ENCODE measurements at regions not wholly inside any gene's neighbourhood (a gene's known extent, or its start where the extent isn't known, plus 50 kb on each side); places are given as distances from the start of the nearest gene placed in this dataset.
A peak's percentile ranks its signal among the peaks of the same experiment; 100 is the strongest.

GRCh38 chr9:32069169-32069813, 315.2 kb upstream of the ACO1 start:
- TF ChIP-seq CTCF (IDR thresholded peaks at IDR 0.05) = peak; percentile 62

GRCh38 chr9:32069969-32070368, 314.5 kb upstream of the ACO1 start:
- TF ChIP-seq CTCF (IDR thresholded peaks at IDR 0.05) = no peak

- no peak for TF ChIP-seq CTCF (IDR thresholded peaks at IDR 0.05)
Measured at GRCh38 chr9:32072570-32072969, 311.9 kb upstream of the ACO1 start.

- no peak for TF ChIP-seq CTCF (IDR thresholded peaks at IDR 0.05)
Measured at GRCh38 chr9:32092031-32092430, 292.4 kb upstream of the ACO1 start.

GRCh38 chr9:32117291-32117690, 267.2 kb upstream of the ACO1 start:
- TF ChIP-seq CTCF (IDR thresholded peaks at IDR 0.05) = no peak

- no peak for TF ChIP-seq CTCF (IDR thresholded peaks at IDR 0.05)
Measured at GRCh38 chr9:32128546-32128945, 255.9 kb upstream of the ACO1 start.

GRCh38 chr9:32136700-32137339, 247.6 kb upstream of the ACO1 start:
- peak; percentile 27; the same call in 1 of the 2 replicates for TF ChIP-seq CTCF (IDR thresholded peaks at IDR 0.05)
